Large intestine (tissue), 3 donors: ENCODE measurements at regions not wholly inside any gene's neighbourhood (a gene's known extent, or its start where the extent isn't known, plus 50 kb on each side); places are given as distances from the start of the nearest gene placed in this dataset.
A peak's percentile ranks its signal among the peaks of the same experiment; 100 is the strongest.

ENCODE experiments used
- DNase-seq, 2 donors: peaks; one replicate each; pipeline versions ENCODE4 v3.0.0 to v3.0.0-alpha.2; 2013
- H3K27ac ChIP-seq: one replicate; pipeline ENCODE4 v1.5.1; 2013; ENCODE audit warnings: low read length
- H3K27me3 ChIP-seq: 2 replicates; pipeline ENCODE4 v1.6.1; 2013; ENCODE audit warnings: low read length; ENCODE audit not compliant: control insufficient read depth, insufficient read depth
- H3K36me3 ChIP-seq: 2 replicates; pipeline ENCODE4 v1.6.1; 2013; ENCODE audit warnings: low read length; ENCODE audit not compliant: control insufficient read depth, insufficient read depth
- H3K4me1 ChIP-seq: one replicate; pipeline ENCODE4 v1.6.1; 2013; ENCODE audit warnings: low read length; ENCODE audit not compliant: control insufficient read depth, insufficient read depth
- H3K4me3 ChIP-seq: one replicate; pipeline ENCODE4 v1.5.1; 2013; ENCODE audit warnings: low read length
- H3K9me3 ChIP-seq: one replicate; pipeline ENCODE4 v1.6.1; 2013; ENCODE audit warnings: mild to moderate bottlenecking, low read depth, low read length, moderate library complexity; ENCODE audit not compliant: control insufficient read depth
- WGBS: methylation state at CpG from one replicate; pipeline ENCODE4 v1.1.5; 2013; ENCODE audit warnings: low lambda C conversion rate; ENCODE audit not compliant: insufficient coverage; 5-methylcytosine and 5-hydroxymethylcytosine counted together

GRCh38 chr16:52976539-52977167, 76.0 kb downstream of the CHD9NB start:
- Histone ChIP-seq H3K4me3 (no peak overlapping the region), H3K36me3 (no peaks in the 10 kb centered on the region), H3K4me1 (no peaks in the 10 kb centered on the region), H3K27me3 (no peaks in the 10 kb centered on the region), H3K9me3 (no peaks in the 10 kb centered on the region), H3K27ac (no peak overlapping the region)
- DNase-seq, result peak; percentile 4 to 22

GRCh38 chr16:52967744-52968143, 85.0 kb downstream of the CHD9NB start:
- H3K27ac ChIP-seq, result no peak overlapping the region

GRCh38 chr16:52964290-52964689, 88.4 kb downstream of the CHD9NB start:
- DNase-seq, result no peak
- no CpG with 5 or more reads among the region's 2 CpGs for WGBS

More at GRCh38 chr16:52967744-52968143, 85.0 kb downstream of the CHD9NB start:
- H3K36me3 ChIP-seq, result no peaks in the 10 kb centered on the region
- H3K4me3 ChIP-seq, result no peak overlapping the region
- no peak for DNase-seq
- no peaks in the 10 kb centered on the region for H3K27me3 ChIP-seq
- no peaks in the 10 kb centered on the region for H3K9me3 ChIP-seq
- H3K4me1 ChIP-seq, result no peaks in the 10 kb centered on the region

GRCh38 chr16:52963855-52964242, 88.8 kb downstream of the CHD9NB start:
- Histone ChIP-seq H3K36me3 (no peaks in the 10 kb centered on the region), H3K9me3 (no peaks in the 10 kb centered on the region), H3K4me1 (no peaks in the 10 kb centered on the region), H3K27ac (no peak overlapping the region), H3K4me3 (no peak overlapping the region), H3K27me3 (no peaks in the 10 kb centered on the region)
- WGBS, result 100% methylated on average over 1 of the region's 4 CpGs
- DNase-seq, result no peak

More at GRCh38 chr16:52964290-52964689, 88.4 kb downstream of the CHD9NB start:
- no peak overlapping the region for H3K27ac ChIP-seq
- no peak overlapping the region for H3K4me3 ChIP-seq
- no peaks in the 10 kb centered on the region for H3K27me3 ChIP-seq
- no peaks in the 10 kb centered on the region for H3K9me3 ChIP-seq
- H3K4me1 ChIP-seq, result no peaks in the 10 kb centered on the region
- no peaks in the 10 kb centered on the region for H3K36me3 ChIP-seq

- no peak overlapping the region for H3K27ac ChIP-seq
- H3K9me3 ChIP-seq, result no peaks in the 10 kb centered on the region
- peak in 1 of 2 donors; percentile 2 for DNase-seq
- H3K27me3 ChIP-seq, result no peaks in the 10 kb centered on the region
- no peaks in the 10 kb centered on the region for H3K4me1 ChIP-seq
- no peak overlapping the region for H3K4me3 ChIP-seq
- no peaks in the 10 kb centered on the region for H3K36me3 ChIP-seq
- 85% methylated on average over 2 of the region's 3 CpGs for WGBS
These were observed 89.4 kb downstream of the CHD9NB start for GRCh38 chr16:52963212-52963854.

GRCh38 chr16:52958951-52959350, 93.7 kb downstream of the CHD9NB start:
- Histone ChIP-seq H3K4me1 (no peaks in the 10 kb centered on the region), H3K36me3 (no peaks in the 10 kb centered on the region), H3K27ac (no peak overlapping the region), H3K9me3 (no peaks in the 10 kb centered on the region), H3K27me3 (no peaks in the 10 kb centered on the region), H3K4me3 (no peak overlapping the region)
- no peak for DNase-seq
- WGBS, result 100% methylated on average over 1 of the region's 1 CpG

GRCh38 chr16:52957199-52957598, 95.5 kb downstream of the CHD9NB start:
- Histone ChIP-seq H3K9me3 (no peaks in the 10 kb centered on the region), H3K27me3 (no peaks in the 10 kb centered on the region), H3K4me3 (no peak overlapping the region), H3K4me1 (no peaks in the 10 kb centered on the region), H3K27ac (no peak overlapping the region), H3K36me3 (no peaks in the 10 kb centered on the region)
- WGBS, result 100% methylated on average over 1 of the region's 3 CpGs
- DNase-seq, result no peak

GRCh38 chr16:52956044-52956443, 96.7 kb downstream of the CHD9NB start:
- no peaks in the 10 kb centered on the region for H3K27me3 ChIP-seq
- no peaks in the 10 kb centered on the region for H3K9me3 ChIP-seq
- no peak for DNase-seq
- H3K4me3 ChIP-seq, result no peak overlapping the region
- no peak overlapping the region for H3K27ac ChIP-seq
- no peaks in the 10 kb centered on the region for H3K36me3 ChIP-seq
- H3K4me1 ChIP-seq, result no peaks in the 10 kb centered on the region
- WGBS, result 100% methylated on average over 1 of the region's 1 CpG

- Histone ChIP-seq H3K9me3 (no peaks in the 10 kb centered on the region), H3K4me3 (no peak overlapping the region), H3K4me1 (no peaks in the 10 kb centered on the region), H3K36me3 (no peaks in the 10 kb centered on the region), H3K27ac (no peak overlapping the region), H3K27me3 (no peaks in the 10 kb centered on the region)
- peak; percentile 2 to 38 for DNase-seq
- WGBS, result no CpG with 5 or more reads among the region's 4 CpGs
These were observed 99.5 kb downstream of the CHD9NB start for GRCh38 chr16:52953215-52953614.

- WGBS, result 93% methylated on average over 2 of the region's 3 CpGs
- H3K4me1 ChIP-seq, result no peaks in the 10 kb centered on the region
- H3K9me3 ChIP-seq, result no peaks in the 10 kb centered on the region
- no peak overlapping the region for H3K4me3 ChIP-seq
- no peaks in the 10 kb centered on the region for H3K36me3 ChIP-seq
- no peak for DNase-seq
- H3K27me3 ChIP-seq, result no peaks in the 10 kb centered on the region
- no peak overlapping the region for H3K27ac ChIP-seq
These were observed 103.8 kb downstream of the CHD9NB start for GRCh38 chr16:52948946-52949345.

GRCh38 chr16:52932321-52932720, 120.4 kb downstream of the CHD9NB start:
- no peaks in the 10 kb centered on the region for H3K27me3 ChIP-seq
- H3K9me3 ChIP-seq, result no peaks in the 10 kb centered on the region
- no peak overlapping the region for H3K27ac ChIP-seq
- no peaks in the 10 kb centered on the region for H3K4me1 ChIP-seq
- H3K4me3 ChIP-seq, result no peak overlapping the region
- WGBS, result 67% methylated on average over 1 of the region's 2 CpGs
- no peak for DNase-seq
- no peaks in the 10 kb centered on the region for H3K36me3 ChIP-seq
